ENCODE measurements at regions not wholly inside any gene's neighbourhood (a gene's known extent, or its start where the extent isn't known, plus 50 kb on each side); places are given as distances from the start of the nearest gene placed in this dataset.
"Not testable (repeated sequence)": the region's sequence is repeated elsewhere in the genome, so short reads cannot be mapped to it uniquely, and the experiment has no call there.

DNA sequence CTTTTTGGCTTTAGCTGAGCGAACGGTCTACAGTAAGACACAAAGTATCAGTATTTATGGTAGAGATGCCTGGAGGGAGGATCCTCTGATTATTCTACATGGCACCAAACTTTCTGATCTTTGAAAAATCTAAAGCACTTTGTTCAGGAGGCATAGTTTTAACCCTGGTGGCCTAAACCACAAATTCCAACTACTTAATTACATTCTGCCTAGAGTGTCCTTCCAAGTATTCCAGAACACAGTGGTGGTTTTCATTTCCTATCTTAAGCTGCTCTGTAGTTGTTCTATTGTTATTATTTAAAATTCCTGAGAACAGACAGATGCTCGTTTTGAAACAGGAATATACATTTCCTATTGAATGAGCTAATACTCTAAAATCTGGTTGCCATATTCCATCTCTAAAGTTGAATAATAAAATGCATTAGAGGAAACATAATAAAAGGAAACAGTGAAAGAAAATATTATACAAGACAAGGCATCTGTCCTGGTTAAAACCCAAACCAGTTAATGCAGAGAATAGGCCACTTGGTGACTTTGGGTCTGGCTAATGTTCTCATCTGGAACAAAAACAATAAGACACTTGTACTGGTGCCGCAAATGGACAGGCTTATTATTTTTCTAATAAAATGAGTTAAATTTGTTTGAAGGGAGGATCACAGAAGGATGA lies 657.4 kb downstream of the SPRY1 start:
- no peak for DNase-seq (ENCODE audit: low read depth)

DNA sequence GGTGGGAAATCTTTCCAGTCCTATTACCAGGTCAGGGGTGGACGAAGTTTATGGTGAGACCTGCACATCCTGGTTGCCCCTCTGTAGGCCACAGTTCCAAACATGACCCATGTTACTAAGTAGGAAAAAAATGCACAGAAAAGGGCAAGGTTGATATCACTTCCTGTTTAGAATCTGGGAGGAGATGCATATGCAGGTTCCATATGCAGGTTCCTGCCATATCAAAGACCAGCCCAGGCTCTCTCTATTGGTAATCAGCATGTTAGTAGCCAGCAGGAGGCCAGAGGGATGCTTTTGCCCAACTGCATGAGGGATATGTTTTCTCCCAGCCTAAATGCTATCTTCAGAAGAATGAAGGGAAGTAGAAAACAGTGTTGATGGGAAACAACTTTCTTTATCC lies 657.2 kb downstream of the ANKRD50 start:
- no peak for DNase-seq (ENCODE audit: low read depth)

DNA sequence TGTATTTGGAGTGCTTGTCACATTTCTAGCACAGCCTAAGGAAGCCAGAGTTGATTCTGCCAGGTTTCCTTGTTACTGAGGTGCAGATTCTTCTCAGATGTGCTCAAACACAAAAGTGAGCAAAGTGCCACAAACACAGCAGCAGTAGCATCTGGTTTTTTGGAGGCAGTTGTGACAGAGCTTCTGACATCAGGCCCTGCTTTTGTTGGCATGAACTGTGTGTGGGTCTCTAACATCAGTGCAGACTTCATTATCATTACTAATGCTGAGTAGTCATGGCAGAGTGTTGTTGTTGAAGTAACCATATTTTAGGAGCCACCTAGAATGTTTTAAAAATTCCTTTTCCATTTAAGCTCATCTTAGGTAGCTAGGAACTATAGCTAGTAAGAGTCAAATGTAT lies 656.6 kb downstream of the ANKRD50 start:
- no peak for DNase-seq (ENCODE audit: low read depth)

DNA sequence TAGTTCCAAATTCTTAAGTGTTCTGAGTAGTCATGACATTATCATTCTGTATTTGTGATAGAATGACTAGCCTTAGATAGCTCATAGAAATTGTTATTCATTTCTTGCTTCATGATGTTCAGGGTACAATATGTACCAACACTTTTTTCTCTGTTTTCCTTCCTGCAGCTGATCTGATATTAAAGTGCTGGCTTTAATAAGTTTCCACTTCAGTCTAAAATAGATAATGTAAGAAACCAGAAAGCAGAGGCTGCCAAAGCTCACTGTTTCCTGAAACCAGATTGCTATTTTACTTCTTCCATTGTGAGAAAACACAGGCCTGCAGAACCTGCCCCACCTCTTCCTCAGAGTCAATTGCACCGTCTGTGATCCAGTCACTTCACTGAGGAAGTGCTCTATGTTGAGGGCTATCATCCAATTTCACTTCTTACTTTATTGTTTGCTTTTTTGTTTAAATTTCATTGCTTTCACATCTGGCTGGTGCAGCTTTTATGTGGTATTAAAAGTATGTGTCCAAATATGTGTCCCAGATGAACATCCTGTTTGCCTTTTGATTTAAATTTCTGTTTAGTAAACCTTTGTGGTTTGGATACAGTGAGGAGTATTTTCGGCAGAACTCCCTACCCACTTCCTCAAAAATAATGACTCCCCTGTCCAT lies 652.1 kb downstream of the ANKRD50 start:
- no peak for DNase-seq (ENCODE audit: low read depth)

DNA sequence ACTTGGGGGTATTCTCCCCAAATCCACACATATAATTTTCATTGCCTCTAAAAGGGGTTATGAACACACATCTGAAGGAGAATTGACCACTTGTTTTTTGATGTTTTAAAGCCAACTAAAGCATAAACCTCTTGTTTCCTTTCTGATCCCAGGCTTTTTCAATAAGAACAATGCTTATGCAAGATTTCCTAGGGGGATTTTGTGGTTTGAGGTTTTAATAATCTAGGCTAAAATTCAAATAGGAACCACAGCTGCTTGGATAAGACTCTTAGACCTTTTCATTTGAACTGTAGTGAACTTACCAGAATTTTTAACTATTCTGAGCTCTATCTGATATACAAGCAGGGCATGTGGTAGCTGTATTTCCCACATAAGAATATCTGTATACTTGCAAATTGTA lies 651.1 kb downstream of the ANKRD50 start:
- DNase-seq (ENCODE audit: low read depth), result no peak

DNA sequence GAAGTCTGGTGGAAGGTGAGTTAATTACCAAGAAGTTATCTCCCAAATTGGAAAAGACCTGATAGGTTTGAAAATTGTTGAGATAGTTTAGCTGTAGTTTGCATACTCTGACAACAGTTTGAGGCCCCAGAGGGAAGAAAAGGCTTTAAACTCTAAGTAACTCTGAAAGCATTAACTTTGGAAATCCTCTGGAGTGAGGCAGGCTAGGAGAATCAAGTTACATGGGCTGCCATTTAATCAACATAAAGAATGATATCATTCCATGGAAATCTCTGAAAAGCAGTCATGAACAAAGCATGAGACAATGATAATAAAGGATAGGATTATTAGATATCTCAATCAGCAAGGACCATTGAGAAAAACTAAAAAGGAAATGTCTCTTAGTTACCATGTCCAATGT lies 647.1 kb downstream of the ANKRD50 start:
- no peak for DNase-seq (ENCODE audit: low read depth)

DNA sequence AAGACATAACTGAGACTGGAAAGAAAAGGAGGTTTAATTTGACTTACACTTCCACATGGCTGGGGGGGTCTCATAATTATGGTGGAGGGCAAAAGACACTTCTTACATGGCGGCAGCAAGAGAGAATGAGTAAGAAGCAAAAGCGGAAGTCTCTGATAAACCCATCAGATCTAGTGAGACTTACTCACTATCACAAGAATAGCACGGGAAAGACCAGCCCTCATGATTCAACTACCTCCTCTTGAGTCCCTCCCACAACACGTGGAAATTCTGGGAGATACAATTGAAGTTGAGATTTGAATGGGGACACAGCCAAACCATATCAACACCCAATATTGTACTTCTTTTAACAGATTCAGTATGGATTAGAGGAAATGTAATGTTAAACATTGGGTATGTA lies 646.6 kb downstream of the ANKRD50 start:
- no peak for DNase-seq (ENCODE audit: low read depth)

DNA sequence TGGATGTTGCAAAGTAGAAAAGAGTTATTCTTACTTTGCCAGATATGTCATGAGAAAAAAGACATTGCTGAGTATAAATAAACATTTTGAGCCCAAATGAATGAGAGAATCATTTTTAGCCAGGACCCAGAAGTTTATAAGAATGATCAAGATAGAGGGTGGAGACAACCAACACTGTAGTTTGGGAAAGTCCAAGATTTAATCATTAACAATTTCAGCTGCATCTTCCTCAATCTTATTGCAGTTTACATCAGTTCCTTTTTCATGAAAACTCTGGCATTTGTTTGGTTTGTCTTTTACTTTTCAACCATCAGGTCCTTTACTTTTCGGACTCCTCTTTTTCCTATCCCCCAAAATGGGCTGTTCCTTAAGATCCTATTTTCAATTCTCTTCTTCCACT lies 645.9 kb downstream of the ANKRD50 start:
- no peak for DNase-seq (ENCODE audit: low read depth)

DNA sequence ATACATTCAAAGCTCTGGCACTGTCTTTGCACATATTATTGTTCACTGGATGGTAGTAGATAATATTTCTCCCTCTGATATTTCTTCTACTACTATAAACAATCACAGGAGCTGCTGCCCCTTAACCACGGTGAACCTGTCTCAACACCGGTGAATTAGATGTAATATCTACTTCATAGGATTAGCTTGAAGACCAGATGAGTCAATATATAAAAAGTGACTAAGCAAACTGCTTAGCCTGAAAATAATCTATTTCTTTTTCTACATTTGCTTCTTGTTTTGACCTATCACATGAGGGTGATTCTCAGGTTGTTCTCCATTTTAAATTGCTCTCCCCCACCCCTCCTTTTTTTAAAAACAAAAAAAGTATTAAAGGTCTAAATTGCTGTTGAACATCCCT lies 645.5 kb downstream of the ANKRD50 start:
- DNase-seq (ENCODE audit: low read depth), result no peak

DNA sequence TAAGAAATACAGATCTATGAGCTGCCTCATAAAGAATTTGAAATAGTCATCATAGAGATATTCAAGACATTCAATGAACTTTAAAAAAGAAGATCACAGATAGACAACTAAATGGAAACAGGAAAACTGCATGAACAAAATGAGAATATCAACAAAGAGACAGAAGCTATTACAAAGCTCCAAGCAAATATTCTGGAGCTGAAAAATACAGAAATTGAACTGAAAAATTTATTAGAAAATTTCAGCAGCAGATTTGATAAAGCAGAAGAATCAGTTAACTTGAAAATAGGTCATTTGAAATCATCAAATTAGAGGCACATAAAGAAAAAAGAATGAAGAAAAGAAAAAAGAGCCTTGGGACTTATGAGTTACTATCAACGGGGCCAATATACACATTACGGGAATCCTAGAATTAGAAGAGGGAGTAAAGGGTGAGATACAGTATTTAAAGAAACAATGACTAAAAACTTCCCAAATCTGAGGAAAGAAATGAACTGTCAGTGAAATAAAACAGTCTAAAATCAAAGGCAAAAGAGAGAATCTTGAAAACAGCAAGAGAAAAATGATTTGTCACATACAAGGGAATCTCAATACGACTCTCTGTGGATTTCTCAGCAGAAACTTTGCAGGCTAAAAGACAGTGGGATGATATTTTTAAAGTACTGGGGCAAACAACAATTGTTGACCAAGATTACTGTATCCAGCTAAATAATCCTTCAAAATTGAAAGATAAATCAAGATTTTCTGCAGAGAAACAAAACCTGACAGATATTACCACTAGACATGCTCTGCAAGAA lies 641.6 kb downstream of the ANKRD50 start:
- DNase-seq (ENCODE audit: low read depth), result no peak

DNA sequence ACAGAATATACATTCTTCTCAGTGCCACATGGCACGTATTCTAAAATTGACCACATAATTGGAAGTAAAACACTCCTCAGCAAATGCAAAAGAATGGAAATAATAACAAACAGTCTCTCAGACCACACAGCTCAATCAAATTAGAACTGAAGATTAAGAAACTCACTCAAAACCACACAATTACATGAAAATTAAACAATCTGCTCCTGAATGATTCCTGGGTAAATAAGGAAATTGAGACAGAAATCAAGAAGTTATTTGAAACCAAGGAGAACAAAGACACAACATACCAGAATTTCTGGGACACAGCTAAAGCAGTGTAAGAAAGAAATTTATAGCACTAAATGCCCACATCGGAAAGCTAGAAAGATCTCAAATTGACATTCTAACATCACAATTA lies 637.3 kb downstream of the ANKRD50 start:
- not testable (repeated sequence) for DNase-seq (ENCODE audit: low read depth)

DNA sequence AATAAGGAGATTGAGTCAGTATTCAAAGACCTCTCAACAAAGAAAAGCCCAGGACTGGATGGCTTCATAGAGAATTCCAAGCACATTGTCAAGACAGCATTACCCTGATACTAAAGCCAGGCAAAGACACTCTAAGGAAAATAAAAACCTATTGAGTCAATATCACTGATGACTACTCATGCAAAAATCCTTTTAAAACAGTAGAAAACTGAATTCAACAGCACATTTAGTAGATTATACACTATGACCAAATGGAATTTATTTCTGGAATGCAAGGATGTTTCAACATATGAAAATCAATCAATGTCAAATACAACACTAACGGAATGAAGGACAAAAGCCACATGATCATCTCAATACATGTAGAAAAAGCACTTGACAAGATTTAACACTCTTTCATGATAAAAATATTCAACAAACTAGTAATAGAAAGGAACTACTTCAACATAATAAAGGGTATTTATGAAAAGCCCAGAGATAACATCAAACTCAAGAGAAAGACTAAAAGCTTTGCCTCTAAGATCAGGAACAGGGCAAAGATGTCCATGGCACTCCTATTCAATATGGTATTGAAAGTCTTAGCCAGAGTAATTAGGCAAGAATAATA lies 633.3 kb downstream of the ANKRD50 start:
- no peak for DNase-seq (ENCODE audit: low read depth)

DNA sequence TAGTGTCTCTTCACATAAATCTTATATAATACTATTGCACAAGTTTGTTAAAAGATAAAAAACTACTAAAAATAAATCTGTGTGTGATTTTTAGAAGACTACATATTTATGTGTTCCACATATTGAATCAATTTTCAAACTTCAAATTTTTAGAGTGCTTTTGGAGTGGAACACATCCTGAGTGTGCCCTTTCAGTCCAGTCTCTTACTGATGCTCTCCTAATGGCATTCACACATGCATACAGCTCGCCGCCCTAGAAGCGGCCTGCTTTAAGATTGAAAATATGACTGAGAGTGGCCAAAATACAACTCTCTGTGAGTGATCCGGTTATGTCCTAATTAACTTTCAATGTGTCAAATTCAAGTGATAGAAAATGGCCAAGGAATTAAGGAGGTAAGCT lies 628.8 kb downstream of the ANKRD50 start:
- DNase-seq (ENCODE audit: low read depth), result no peak

DNA sequence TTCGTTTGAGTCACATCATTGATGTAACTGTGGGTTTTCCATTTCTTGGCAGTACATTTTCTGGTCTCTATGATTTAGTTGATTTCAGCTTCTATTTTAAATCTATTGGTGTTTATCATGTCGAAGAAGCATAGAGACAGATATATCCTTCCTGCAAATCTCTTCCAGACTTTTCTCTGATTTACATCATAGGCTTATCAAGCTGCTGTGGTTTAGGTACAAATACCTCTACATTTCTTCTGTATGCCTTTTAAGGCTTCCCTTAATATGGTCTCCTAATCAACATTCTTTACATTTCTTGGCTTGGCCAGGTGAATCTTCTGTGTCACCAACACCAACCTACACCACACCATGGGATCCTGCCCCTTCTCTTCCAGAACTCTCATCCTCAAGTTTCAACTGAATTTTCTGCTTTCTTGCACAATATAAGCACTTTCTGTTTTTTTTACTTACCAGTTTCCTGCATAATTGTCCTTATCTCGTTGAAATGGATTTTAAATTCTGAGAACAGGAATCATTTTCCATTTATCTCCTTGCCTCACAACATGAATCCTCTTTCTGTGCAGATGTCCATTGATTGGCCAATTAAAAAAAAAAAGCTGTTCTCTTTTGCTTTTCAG lies 626.9 kb downstream of the ANKRD50 start:
- DNase-seq (ENCODE audit: low read depth), result no peak

DNA sequence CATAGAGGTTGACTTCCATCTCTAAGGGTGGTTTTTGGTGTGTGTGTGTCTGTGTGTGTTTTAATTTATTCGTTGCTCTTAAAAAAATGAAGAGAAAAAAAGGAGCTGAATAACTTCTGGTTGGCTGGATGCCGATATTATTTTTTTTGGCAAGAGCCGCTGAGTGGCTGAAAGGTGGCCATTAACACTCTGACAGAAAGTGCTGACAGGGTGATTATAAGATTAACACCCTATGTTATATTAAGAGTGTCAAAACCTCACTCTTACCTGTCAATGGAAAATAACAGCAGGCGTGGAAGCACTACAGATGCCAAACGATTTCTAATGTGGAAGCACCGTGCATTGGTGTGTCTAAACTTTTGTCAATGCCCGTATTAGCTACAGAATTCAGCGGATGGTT lies 622.5 kb downstream of the ANKRD50 start:
- DNase-seq (ENCODE audit: low read depth), result no peak

DNA sequence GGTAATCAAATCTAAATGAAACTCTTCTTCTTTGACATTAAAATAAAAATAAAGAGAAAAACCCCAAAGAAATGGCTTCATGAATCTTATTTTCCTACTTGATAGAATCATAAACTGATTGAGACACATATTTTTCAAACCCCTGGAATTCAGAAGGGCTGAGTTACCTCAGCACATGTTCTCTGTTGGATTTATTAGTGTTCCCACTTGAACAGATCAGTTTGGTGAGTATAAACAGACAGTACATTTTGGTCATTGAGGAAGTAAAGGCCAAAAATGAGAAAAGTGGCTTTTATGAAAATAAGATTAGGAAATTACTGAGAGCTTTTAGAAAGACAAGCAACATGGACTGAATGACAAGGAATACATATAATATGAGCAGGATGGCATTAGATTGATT lies 620.4 kb downstream of the ANKRD50 start:
- no peak for DNase-seq (ENCODE audit: low read depth)

DNA sequence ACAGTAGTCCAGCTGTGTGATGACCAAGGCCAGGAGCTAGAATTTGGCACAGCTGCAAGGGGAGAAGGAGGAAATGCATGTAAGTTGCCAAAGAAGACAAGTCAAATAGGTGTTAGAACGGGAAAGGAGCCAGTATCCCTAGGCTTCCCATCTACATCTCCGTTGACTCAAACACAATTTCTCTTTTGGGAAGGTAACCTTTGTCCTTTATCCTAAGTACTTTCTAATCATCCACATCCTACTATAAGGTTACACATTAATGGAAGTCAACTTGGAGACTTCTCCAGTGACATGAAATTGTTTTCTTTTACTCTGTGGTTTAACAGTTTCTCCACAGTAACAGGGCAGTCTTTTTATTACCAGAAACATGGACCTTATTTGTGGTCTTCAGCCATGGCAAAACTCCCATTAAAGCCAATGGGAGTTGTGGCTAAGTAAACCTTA lies 620.0 kb downstream of the ANKRD50 start:
- no peak for DNase-seq (ENCODE audit: low read depth)

DNA sequence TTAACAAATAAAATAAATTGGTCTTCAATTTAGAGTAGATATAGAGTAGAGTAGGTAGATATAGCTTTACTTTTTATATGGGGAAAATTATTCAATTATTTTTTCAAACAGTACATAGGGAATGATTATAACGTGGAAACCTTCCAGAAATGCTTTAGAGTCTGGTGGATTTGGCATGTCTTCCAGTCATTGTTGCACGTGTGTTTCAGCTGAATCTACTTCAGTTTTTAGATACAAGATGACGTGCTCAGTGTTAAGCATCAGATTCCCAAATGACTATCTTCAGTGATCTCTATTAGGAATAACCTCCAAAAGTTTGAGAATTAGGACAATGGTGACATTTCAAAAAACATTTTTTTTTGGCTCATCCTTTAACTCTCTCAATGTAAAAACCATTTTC lies 616.9 kb downstream of the ANKRD50 start:
- no peak for DNase-seq (ENCODE audit: low read depth)

DNA sequence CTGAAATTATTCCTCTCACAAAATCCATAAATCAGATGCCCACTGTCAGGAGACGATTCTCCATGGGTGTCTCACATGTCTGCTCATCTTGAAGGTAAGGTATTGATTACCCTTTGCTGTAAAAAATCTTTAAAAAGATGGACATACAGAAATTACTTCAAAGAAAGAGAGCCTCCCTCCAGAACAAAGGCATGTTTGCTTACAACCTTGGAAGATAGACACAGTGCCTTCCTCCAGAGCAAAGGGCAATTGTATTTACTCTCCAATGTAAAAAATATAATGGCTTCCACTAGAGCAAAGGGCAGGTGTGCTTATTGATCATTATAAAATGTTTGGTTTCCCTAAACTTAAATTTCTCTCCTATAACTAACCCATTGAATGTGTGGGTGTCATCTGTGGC lies 616.2 kb downstream of the ANKRD50 start:
- DNase-seq (ENCODE audit: low read depth), result no peak

DNA sequence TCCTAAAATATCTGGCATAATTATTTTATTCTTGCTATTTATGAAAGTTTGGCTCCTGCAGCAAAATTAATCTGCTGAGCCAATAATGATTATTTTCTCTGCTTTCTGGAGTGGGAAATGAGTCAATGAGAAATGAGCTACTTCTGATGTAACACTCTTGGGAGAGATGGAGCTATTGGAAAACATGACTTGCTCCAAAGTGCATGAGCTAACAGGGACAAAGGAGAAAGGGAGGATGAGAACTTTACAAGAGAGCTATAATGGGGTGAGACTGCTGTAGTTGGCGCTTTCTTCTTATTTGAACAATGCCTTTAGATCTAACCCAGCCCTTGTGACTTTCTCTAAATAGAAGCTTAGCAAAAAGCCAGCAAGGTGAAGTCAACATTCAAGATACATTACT lies 615.1 kb downstream of the ANKRD50 start:
- no peak for DNase-seq (ENCODE audit: low read depth)

DNA sequence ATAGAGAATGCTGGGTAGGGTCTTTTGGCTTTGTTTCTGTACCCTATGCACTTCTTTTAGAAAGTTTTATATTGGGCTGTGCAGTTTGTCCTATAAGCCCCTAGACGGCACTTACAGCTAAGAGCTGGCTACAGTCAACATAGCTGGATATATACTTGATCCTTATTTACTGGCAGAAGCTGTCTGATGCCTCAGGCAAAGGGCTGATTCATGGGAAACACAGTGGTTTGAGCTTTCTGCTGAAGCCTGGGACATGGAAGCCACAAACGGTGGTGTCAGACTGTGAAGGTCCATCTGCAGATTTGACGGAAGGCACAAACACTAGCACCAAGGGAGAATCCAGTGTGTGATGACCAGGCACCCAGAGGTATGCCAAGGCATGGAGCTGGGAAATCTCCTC lies 608.4 kb downstream of the ANKRD50 start:
- DNase-seq (ENCODE audit: low read depth), result no peak

DNA sequence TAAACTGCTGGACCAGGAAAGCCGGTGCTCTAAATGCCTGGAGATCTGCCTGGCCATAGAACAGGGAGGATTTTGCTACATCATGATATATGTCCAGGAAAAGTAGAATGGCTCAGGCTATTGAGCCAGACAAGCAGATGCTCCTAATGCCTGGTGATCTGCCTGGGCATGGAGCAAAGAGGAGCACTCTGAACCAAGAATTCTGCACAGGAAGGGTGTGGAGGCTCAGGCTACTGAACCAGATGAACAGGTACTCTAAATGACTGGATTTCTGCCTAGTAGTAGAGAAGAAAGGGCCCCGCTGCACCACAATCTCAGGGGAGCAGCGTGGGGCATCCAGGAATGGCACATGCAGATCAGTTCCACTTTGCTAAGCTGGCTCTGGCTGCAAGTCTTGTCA lies 607.9 kb downstream of the ANKRD50 start:
- DNase-seq (ENCODE audit: low read depth), result no peak

Data from activated T-cell treated with anti-CD3 and anti-CD28 coated beads for 1 hour (primary cell).